H9 (cell line): ENCODE measurements at regions not wholly inside any gene's neighbourhood (a gene's known extent, or its start where the extent isn't known, plus 50 kb on each side); places are given as distances from the start of the nearest gene placed in this dataset.

Experiments used
- DNase-seq: peaks from one replicate; pipeline ENCODE4 v3.0.0-alpha.2; 2017
- H2AFZ ChIP-seq: one replicate; pipeline ENCODE4 v1.6.1; 2013; ENCODE audit warnings: mild to moderate bottlenecking, low read length, control low read depth, moderate library complexity
- H2AK5ac ChIP-seq: 2 replicates; pipeline ENCODE4 v1.6.1; 2013; ENCODE audit warnings: low read length, control low read depth, mixed read lengths; ENCODE audit not compliant: insufficient read length
- H2BK120ac ChIP-seq: one replicate; pipeline ENCODE4 v1.6.1; 2013; ENCODE audit warnings: low read depth, mild to moderate bottlenecking, low read length, control low read depth, inconsistent platforms; ENCODE audit not compliant: poor library complexity, severe bottlenecking
- H2BK12ac ChIP-seq: 2 replicates; pipeline ENCODE4 v1.6.1; 2013; ENCODE audit warnings: low read length, control low read depth, mixed read lengths, low read depth; ENCODE audit not compliant: insufficient read length
- H2BK15ac ChIP-seq: 2 replicates; pipeline ENCODE4 v1.6.1; 2013; ENCODE audit warnings: low read depth, low read length, control low read depth
- H2BK20ac ChIP-seq: one replicate; pipeline ENCODE4 v1.6.1; 2013; ENCODE audit warnings: low read depth, mild to moderate bottlenecking, low read length, control low read depth, inconsistent platforms; ENCODE audit not compliant: poor library complexity, severe bottlenecking
- H2BK5ac ChIP-seq: 2 replicates; pipeline ENCODE4 v1.6.1; 2013; ENCODE audit warnings: low read length, control low read depth, mixed read lengths; ENCODE audit not compliant: insufficient read length
- H3K14ac ChIP-seq: 2 replicates; pipeline ENCODE4 v1.6.1; 2013; ENCODE audit warnings: low read length, control low read depth; ENCODE audit not compliant: insufficient read depth
- H3K18ac ChIP-seq: 2 replicates; pipeline ENCODE4 v1.6.1; 2013; ENCODE audit warnings: low read depth, mild to moderate bottlenecking, mixed read lengths, low read length, control low read depth; ENCODE audit not compliant: insufficient read length
- H3K23ac ChIP-seq: 2 replicates; pipeline ENCODE4 v1.6.1; 2013; ENCODE audit warnings: low read length, control low read depth, mixed read lengths, low read depth; ENCODE audit not compliant: insufficient read length
- H3K23me2 ChIP-seq: 2 replicates; pipeline ENCODE4 v1.6.1; 2013; ENCODE audit warnings: low read depth, mild to moderate bottlenecking, mixed read lengths, low read length, control low read depth; ENCODE audit not compliant: insufficient read length, poor library complexity, severe bottlenecking
- H3K27ac ChIP-seq: 2 replicates; pipeline ENCODE4 v1.5.1; 2013; ENCODE audit warnings: low read length, control low read depth, mixed read lengths, low read depth; ENCODE audit not compliant: insufficient read length
- H3K27me3 ChIP-seq: 2 replicates; pipeline ENCODE4 v1.6.1; 2013; ENCODE audit warnings: low read length, control low read depth, inconsistent platforms; ENCODE audit not compliant: insufficient read depth
- H3K4ac ChIP-seq: 2 replicates; pipeline ENCODE4 v1.6.1; 2013; ENCODE audit warnings: low read depth, mild to moderate bottlenecking, control low read depth, inconsistent platforms, low read length, moderate library complexity
- H3K4me1 ChIP-seq: 2 replicates; pipeline ENCODE4 v1.6.1; 2013; ENCODE audit warnings: low read length, control low read depth, inconsistent platforms; ENCODE audit not compliant: insufficient read depth
- H3K4me2 ChIP-seq: 2 replicates; pipeline ENCODE4 v1.6.1; 2013; ENCODE audit warnings: low read length, control low read depth, mixed read lengths; ENCODE audit not compliant: insufficient read length, insufficient read depth
- H3K56ac ChIP-seq: 2 replicates; pipeline ENCODE4 v1.6.1; 2013; ENCODE audit warnings: low read depth, mild to moderate bottlenecking, mixed read lengths, low read length, control low read depth; ENCODE audit not compliant: insufficient read length
- H3K79me1 ChIP-seq: 2 replicates; pipeline ENCODE4 v1.6.1; 2013; ENCODE audit warnings: low read depth, mild to moderate bottlenecking, moderate library complexity, low read length, control low read depth, inconsistent platforms; ENCODE audit not compliant: insufficient read depth, poor library complexity, severe bottlenecking
- H3K79me2 ChIP-seq: 2 replicates; pipeline ENCODE4 v1.6.1; 2013; ENCODE audit warnings: low read length, control low read depth, inconsistent platforms; ENCODE audit not compliant: insufficient read depth
- H3K9ac ChIP-seq: 2 replicates; pipeline ENCODE4 v1.6.1; 2013; ENCODE audit warnings: low read length, control low read depth, mixed read lengths; ENCODE audit not compliant: insufficient read length; ENCODE audit errors: extremely low read depth
- H3K9me3 ChIP-seq: one replicate; pipeline ENCODE4 v1.6.1; 2013; ENCODE audit warnings: low read depth, low read length, inconsistent platforms; ENCODE audit not compliant: control insufficient read depth
- H3T11ph ChIP-seq: one replicate; pipeline ENCODE4 v1.6.1; 2013; ENCODE audit warnings: mild to moderate bottlenecking, low read length, control low read depth, inconsistent platforms
- H4K20me1 ChIP-seq: one replicate; pipeline ENCODE4 v1.6.1; 2013; ENCODE audit not compliant: control insufficient read depth, insufficient read length, insufficient read depth
- H4K5ac ChIP-seq: 2 replicates; pipeline ENCODE4 v1.6.1; 2013; ENCODE audit warnings: low read depth, mild to moderate bottlenecking, mixed read lengths, low read length, control low read depth; ENCODE audit not compliant: insufficient read length
- H4K8ac ChIP-seq: replicated peaks from 2 replicates; pipeline ENCODE4 v1.6.1; 2013; ENCODE audit warnings: low read length, control low read depth, mixed read lengths, low read depth; ENCODE audit not compliant: insufficient read length
- H4K91ac ChIP-seq: 2 replicates; pipeline ENCODE4 v1.6.1; 2013; ENCODE audit warnings: low read depth, mild to moderate bottlenecking, moderate library complexity, mixed read lengths, low read length, control low read depth; ENCODE audit not compliant: insufficient read length
- H3K27ac Mint-ChIP-seq, 3 experiments: 2 replicates in 2 of 3; 3 replicates in 1 of 3; pipeline ENCODE4 v1.8.0; 2020 to 2021; ENCODE audit warnings: mixed read lengths in 3 of 3, mild to moderate bottlenecking in 1 of 3, moderate library complexity in 1 of 3
- H3K27me3 Mint-ChIP-seq: 2 replicates; pipeline ENCODE4 v1.8.0; 2021; ENCODE audit warnings: low read depth, mild to moderate bottlenecking, moderate library complexity, mixed read lengths
- H3K36me3 Mint-ChIP-seq, 3 experiments: 2 replicates in 2 of 3; 3 replicates in 1 of 3; pipeline ENCODE4 v1.8.0; 2020 to 2021; ENCODE audit warnings: low read depth in 3 of 3, mixed read lengths in 3 of 3; ENCODE audit not compliant: insufficient read depth in 1 of 3
- H3K4me1 Mint-ChIP-seq, 2 experiments: 2 replicates each; pipeline ENCODE4 v1.8.0; 2020; ENCODE audit warnings: mixed read lengths in 2 of 2
- H3K4me3 Mint-ChIP-seq, 2 experiments: 2 replicates in 1 of 2; 3 replicates in 1 of 2; pipeline ENCODE4 v1.8.0; 2020 to 2021; ENCODE audit warnings: mild to moderate bottlenecking in 2 of 2, mixed read lengths in 2 of 2, moderate library complexity in 1 of 2
- H3K9me3 Mint-ChIP-seq, 2 experiments: 2 replicates in 1 of 2; 3 replicates in 1 of 2; pipeline ENCODE4 v1.8.0; 2020; ENCODE audit warnings: mild to moderate bottlenecking in 2 of 2, mixed read lengths in 2 of 2, moderate library complexity in 1 of 2
- WGBS: extraction: QIAGEN DNeasy Blood & Tissue Kit; methylation state at CpG from one replicate; pipeline ENCODE4 v1.1.7; 2013; ENCODE audit warnings: missing lambda C conversion rate, low lambda C conversion rate, mixed read lengths; ENCODE audit not compliant: insufficient read length; ENCODE audit errors: extremely low coverage; 5-methylcytosine and 5-hydroxymethylcytosine counted together
- TF ChIP-seq, protein P1 (sequence below): fragments of 200-600 bp; sonication (generic); conservative IDR thresholded peaks from 3 replicates; pipeline ENCODE4 v1.8.0; 2021; ENCODE audit warnings: antibody characterized with exemption, mild to moderate bottlenecking

DNA sequence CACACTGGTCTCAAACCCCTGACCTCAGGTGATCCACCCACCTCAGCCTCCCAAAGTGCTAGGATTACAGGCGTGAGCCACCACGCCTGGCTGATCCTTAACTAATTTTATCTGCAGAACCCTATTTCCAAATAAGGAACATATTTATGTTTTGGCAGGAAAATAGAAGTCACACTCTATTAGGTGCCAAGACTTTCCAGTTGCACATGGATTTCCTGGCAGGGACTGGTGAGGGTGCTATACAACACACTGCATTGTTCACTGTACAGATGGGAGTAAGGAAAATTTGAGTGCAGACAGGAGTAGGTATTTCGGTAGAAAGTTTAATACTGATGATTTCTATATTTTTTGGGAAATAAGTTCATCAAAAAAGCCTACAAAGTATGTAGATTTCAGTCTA, 605.3 kb upstream of the B3GALT2 start:
- H3K27me3 Mint-ChIP-seq = no peaks in the 10 kb centered on the region
- H3K4me1 Mint-ChIP-seq = 0 out of 4 replicates have a peak, but pooled peaks cover 0 to 3% of the 10 kb centered on the region in 2 experiments
- no peak overlapping the region for H3K4me3 Mint-ChIP-seq
- TF ChIP-seq, protein P1, sequence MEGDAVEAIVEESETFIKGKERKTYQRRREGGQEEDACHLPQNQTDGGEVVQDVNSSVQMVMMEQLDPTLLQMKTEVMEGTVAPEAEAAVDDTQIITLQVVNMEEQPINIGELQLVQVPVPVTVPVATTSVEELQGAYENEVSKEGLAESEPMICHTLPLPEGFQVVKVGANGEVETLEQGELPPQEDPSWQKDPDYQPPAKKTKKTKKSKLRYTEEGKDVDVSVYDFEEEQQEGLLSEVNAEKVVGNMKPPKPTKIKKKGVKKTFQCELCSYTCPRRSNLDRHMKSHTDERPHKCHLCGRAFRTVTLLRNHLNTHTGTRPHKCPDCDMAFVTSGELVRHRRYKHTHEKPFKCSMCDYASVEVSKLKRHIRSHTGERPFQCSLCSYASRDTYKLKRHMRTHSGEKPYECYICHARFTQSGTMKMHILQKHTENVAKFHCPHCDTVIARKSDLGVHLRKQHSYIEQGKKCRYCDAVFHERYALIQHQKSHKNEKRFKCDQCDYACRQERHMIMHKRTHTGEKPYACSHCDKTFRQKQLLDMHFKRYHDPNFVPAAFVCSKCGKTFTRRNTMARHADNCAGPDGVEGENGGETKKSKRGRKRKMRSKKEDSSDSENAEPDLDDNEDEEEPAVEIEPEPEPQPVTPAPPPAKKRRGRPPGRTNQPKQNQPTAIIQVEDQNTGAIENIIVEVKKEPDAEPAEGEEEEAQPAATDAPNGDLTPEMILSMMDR = no peak
- no peak for DNase-seq
- H3K14ac ChIP-seq = no peak overlapping the region
- no peaks in the 10 kb centered on the region for H3K9me3 Mint-ChIP-seq
- H4K91ac ChIP-seq = no peak overlapping the region
- no CpG with 5 or more reads among the region's 3 CpGs for WGBS
- no peaks in the 10 kb centered on the region for H4K20me1 ChIP-seq
- H2BK12ac ChIP-seq = no peak overlapping the region
- no peak overlapping the region for H3K23ac ChIP-seq
- no peak overlapping the region for H2AK5ac ChIP-seq
- H3K23me2 ChIP-seq = no peaks in the 10 kb centered on the region
- H2BK120ac ChIP-seq = no peak overlapping the region
- no peaks in the 10 kb centered on the region for H3K4me1 ChIP-seq
- no peak overlapping the region for H4K8ac ChIP-seq
- no peak overlapping the region for H2BK15ac ChIP-seq
- no peak overlapping the region for H3K27ac Mint-ChIP-seq
- no peaks in the 10 kb centered on the region for H3K36me3 Mint-ChIP-seq
- no peak overlapping the region for H3K4me2 ChIP-seq
- H3K56ac ChIP-seq = no peak overlapping the region
- H3K27me3 ChIP-seq = no peaks in the 10 kb centered on the region
- H3K9me3 ChIP-seq = no peaks in the 10 kb centered on the region
- no peak overlapping the region for H3K18ac ChIP-seq
- H4K5ac ChIP-seq = no peak overlapping the region
- H3K4ac ChIP-seq = no peak overlapping the region
- no peak overlapping the region for H3K9ac ChIP-seq
- H3K79me1 ChIP-seq = no peaks in the 10 kb centered on the region
- no peak overlapping the region for H2AFZ ChIP-seq
- H2BK20ac ChIP-seq = no peak overlapping the region
- no peaks in the 10 kb centered on the region for H3K79me2 ChIP-seq
- no peak overlapping the region for H3T11ph ChIP-seq
- H3K27ac ChIP-seq = no peak overlapping the region
- no peak overlapping the region for H2BK5ac ChIP-seq
